ENCODE measurements at regions not wholly inside any gene's neighbourhood (a gene's known extent, or its start where the extent isn't known, plus 50 kb on each side); places are given as distances from the start of the nearest gene placed in this dataset.
A peak's percentile ranks its signal among the peaks of the same experiment; 100 is the strongest.

DNA sequence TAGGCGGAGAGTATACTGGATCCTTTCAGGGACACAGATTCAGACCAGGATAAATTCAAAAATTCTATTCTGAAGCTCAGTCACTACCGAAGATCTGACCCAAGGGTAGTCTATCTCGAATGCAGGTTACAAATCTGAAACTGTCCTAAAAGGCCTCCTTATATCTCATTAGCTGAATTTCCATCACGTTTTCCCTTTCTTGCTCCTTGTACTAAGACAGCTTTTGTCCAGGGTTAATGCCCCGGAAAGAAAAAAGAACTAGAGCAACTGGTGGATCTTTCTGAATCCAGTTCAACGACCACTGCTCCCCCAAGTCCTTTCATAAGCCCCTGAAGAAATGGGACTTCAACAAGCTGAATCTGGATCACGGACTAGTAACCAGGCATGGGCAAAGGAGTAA lies 97.5 kb upstream of the CCDC85A start:
- TF ChIP-seq, protein P1, sequence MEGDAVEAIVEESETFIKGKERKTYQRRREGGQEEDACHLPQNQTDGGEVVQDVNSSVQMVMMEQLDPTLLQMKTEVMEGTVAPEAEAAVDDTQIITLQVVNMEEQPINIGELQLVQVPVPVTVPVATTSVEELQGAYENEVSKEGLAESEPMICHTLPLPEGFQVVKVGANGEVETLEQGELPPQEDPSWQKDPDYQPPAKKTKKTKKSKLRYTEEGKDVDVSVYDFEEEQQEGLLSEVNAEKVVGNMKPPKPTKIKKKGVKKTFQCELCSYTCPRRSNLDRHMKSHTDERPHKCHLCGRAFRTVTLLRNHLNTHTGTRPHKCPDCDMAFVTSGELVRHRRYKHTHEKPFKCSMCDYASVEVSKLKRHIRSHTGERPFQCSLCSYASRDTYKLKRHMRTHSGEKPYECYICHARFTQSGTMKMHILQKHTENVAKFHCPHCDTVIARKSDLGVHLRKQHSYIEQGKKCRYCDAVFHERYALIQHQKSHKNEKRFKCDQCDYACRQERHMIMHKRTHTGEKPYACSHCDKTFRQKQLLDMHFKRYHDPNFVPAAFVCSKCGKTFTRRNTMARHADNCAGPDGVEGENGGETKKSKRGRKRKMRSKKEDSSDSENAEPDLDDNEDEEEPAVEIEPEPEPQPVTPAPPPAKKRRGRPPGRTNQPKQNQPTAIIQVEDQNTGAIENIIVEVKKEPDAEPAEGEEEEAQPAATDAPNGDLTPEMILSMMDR (IDR thresholded peaks at IDR 0.05; ENCODE audit: low read length, missing control alignments): no peak
- no peak overlapping the region for H3K4me3 ChIP-seq (replicated peaks; ENCODE audit: low read depth, low read length)
- DNase-seq (ENCODE audit: low read depth): no peak

DNA sequence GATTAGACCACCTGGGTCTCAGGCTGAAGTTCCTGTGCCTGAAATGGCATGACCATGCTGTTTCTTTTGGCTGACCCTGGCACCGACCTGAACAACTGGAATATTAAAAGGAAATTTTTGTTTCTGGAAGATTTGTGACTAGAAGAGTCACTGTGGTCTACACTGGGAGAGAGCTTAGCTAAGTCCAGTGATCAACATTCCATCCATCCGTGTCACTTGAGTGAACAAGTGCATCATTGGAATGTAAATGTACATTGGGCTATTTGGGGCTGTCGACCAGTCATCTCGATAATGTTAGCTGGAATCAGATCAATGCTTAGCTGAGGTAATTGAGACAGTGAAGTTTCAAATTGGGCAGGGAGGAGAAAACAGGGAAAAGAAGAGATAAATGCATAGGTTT lies 95.4 kb upstream of the CCDC85A start:
- no peak for DNase-seq (ENCODE audit: low read depth)
- H3K4me3 ChIP-seq (replicated peaks; ENCODE audit: low read depth, low read length): no peak overlapping the region
- TF ChIP-seq, protein P1 (IDR thresholded peaks at IDR 0.05; ENCODE audit: low read length, missing control alignments): no peak

DNA sequence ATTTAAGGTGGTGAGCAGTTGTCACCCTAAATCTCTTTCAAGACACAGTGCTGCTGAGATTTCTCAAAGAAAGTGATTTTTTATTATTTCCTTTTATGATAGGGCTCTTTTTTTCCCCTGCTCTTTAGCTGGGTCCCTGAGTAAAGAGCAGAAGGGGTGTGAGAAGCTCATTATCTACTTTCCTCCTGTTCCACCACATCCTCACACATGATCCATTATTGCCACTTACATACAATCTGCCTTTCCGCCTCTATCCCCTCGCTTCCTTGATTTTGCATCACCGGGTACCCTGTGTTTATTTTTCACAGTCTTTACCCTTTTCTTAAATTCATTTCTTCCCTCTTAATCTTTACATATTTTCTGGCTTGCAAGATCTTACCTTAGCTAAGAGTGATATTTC lies 93.9 kb upstream of the CCDC85A start:
- TF ChIP-seq, protein P1 (IDR thresholded peaks at IDR 0.05; ENCODE audit: low read length, missing control alignments): no peak
- no peak for DNase-seq (ENCODE audit: low read depth)
- H3K4me3 ChIP-seq (replicated peaks; ENCODE audit: low read depth, low read length): no peak overlapping the region

DNA sequence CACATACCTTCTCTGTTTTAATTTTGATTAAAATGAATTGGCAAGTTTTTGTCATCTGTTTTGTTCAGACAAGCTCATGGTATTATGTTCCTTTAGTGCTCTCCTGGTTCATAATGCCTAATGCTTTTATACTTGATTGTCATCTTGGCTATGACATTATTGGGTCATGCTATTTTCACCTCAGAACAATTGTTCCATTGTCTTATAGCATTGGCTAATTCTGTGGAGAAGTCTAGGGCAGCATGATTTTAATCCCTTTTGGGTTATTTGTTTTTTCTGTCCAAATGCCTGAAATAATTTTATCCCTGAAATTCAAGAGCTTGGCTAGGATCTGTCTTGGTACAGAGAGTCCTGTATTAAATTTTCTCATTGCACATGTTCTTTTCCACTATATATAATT lies 83.8 kb upstream of the CCDC85A start:
- DNase-seq (ENCODE audit: low read depth): no peak
- TF ChIP-seq, protein P1 (IDR thresholded peaks at IDR 0.05; ENCODE audit: low read length, missing control alignments): no peak
- H3K4me3 ChIP-seq (replicated peaks; ENCODE audit: low read depth, low read length): no peak overlapping the region

DNA sequence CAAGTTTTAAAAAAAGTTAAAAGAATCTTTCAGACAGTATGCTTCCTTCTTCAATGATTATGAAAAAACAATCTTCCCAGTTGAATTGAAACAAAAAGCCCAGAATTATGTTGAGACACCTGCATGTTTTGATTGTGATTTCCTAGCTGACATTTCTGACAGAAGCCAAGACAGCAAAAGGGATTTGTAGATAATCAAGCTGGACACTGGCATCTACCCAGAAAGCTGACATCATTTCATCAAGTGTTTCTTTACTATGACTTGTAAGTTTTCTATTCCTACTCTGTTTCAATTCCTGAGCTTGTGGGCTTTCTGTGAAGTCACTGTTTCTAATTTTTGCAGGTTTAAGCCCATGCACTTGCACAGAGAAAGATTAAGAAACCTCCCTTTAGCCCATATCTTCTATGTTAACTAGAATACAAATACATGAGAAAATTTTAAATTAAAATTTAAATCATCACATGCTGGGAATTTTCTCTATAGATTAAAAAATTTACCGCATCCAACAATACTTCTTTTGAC lies 82.9 kb upstream of the CCDC85A start:
- no peak overlapping the region for H3K4me3 ChIP-seq (replicated peaks; ENCODE audit: low read depth, low read length)
- TF ChIP-seq, protein P1 (IDR thresholded peaks at IDR 0.05; ENCODE audit: low read length, missing control alignments): no peak
- DNase-seq (ENCODE audit: low read depth): no peak

DNA sequence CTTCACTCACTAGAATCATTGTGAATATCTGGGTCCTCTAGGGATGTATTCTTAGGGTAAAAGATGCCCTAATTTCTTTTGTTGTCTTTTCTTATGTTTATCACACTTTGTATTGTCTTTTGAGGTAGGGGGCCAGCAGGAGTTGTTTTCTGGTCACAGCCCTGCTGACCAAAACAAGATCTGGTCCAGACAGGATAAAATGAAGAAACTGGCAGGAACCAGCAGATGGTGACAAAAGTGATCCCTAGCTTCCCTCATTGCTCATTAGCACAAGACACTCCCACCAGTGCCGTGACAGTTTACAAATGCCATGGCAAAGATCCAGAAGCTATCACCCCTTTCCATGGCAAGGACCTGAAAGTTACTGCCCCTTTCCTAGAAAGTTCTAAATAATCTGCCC lies 81.7 kb upstream of the CCDC85A start:
- TF ChIP-seq, protein P1 (IDR thresholded peaks at IDR 0.05; ENCODE audit: low read length, missing control alignments): no peak
- H3K4me3 ChIP-seq (replicated peaks; ENCODE audit: low read depth, low read length): no peak overlapping the region
- DNase-seq (ENCODE audit: low read depth): no peak

DNA sequence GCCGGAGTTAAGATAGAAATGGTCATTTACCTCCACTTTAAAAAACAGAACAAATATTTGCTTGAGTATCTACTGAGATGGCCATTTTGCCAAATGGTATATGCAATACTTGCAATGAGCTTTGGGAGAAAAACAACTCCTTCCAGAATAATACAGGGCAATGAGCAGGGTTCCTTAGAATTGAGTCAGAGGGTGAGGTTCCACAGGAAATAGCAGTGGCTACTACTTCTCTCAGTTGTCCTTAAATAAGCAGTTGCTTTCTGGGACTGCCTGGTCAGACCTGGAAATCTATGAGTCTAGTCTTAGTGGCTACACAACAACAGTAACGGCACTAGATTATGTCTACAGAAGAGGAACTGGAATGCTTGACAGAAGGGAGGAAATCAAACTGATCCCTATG lies 80.9 kb upstream of the CCDC85A start:
- peak; percentile 45 for DNase-seq (ENCODE audit: low read depth)

More for the DNA sequence above, 80.9 kb upstream of the CCDC85A start:
- TF ChIP-seq, protein P1 (IDR thresholded peaks at IDR 0.05; ENCODE audit: low read length, missing control alignments): no peak
- H3K4me3 ChIP-seq (replicated peaks; ENCODE audit: low read depth, low read length): no peak overlapping the region

Measured in fibroblast of pulmonary artery (primary cell).